VCaP (cell line): ENCODE measurements at regions not wholly inside any gene's neighbourhood (a gene's known extent, or its start where the extent isn't known, plus 50 kb on each side); places are given as distances from the start of the nearest gene placed in this dataset.

Experiments
- H3K27ac ChIP-seq: fragments of 450-650 bp; 2 replicates; pipeline ENCODE4 v1.5.1; 2017
- CTCF ChIP-seq: fragments of 450-650 bp; conservative IDR thresholded peaks from 2 replicates; pipeline ENCODE4 v1.5.1; 2017; ENCODE audit warnings: mild to moderate bottlenecking, moderate library complexity

- H3K27ac ChIP-seq, result no peak overlapping the region
- TF ChIP-seq CTCF, result no peak
Observed at GRCh38 chr2:216559625-216560156, 61.0 kb downstream of the RPL37A start.

- H3K27ac ChIP-seq, result peak overlapping the region; percentile 66
- TF ChIP-seq CTCF, result no peak
Observed at GRCh38 chr2:216560838-216561270, 62.2 kb downstream of the RPL37A start.

- no peak for TF ChIP-seq CTCF
- no peak overlapping the region for H3K27ac ChIP-seq
Observed at GRCh38 chr2:216562696-216563435, 64.2 kb downstream of the RPL37A start.

- H3K27ac ChIP-seq, result no peak overlapping the region
- TF ChIP-seq CTCF, result no peak
Observed at GRCh38 chr2:216563646-216564045, 65.0 kb downstream of the RPL37A start.

- H3K27ac ChIP-seq, result no peak overlapping the region
- TF ChIP-seq CTCF, result no peak
Observed at GRCh38 chr2:216564611-216565010, 66.0 kb downstream of the RPL37A start.

- no peak for TF ChIP-seq CTCF
- H3K27ac ChIP-seq, result no peak overlapping the region
Observed at GRCh38 chr2:216565956-216566355, 67.3 kb upstream of the IGFBP2 start.

GRCh38 chr2:216568576-216568975, 64.6 kb upstream of the IGFBP2 start:
- no peak overlapping the region for H3K27ac ChIP-seq
- TF ChIP-seq CTCF, result no peak
